MM.1S (cell line): ENCODE measurements at regions not wholly inside any gene's neighbourhood (a gene's known extent, or its start where the extent isn't known, plus 50 kb on each side); places are given as distances from the start of the nearest gene placed in this dataset.

Experiments used
- EZH2 ChIP-seq: fragments of 300-600 bp; sonication (generic); optimal IDR thresholded peaks from 2 replicates; pipeline ENCODE3; 2017; ENCODE audit warnings: low read depth, mild to moderate bottlenecking, antibody characterized with exemption, low read length, mixed read lengths
- EZH2phosphoT487 ChIP-seq: fragments of 300-600 bp; sonication (generic); IDR thresholded peaks from 2 replicates; pipeline ENCODE4 v1.6.1; 2018; ENCODE audit warnings: antibody characterized with exemption, low read length
- TF ChIP-seq, protein P1 (sequence below): fragments of 300-600 bp; sonication (generic); IDR thresholded peaks from 2 replicates; pipeline ENCODE4 v1.5.1; 2016; ENCODE audit warnings: antibody characterized with exemption, low read length, mixed read lengths

DNA sequence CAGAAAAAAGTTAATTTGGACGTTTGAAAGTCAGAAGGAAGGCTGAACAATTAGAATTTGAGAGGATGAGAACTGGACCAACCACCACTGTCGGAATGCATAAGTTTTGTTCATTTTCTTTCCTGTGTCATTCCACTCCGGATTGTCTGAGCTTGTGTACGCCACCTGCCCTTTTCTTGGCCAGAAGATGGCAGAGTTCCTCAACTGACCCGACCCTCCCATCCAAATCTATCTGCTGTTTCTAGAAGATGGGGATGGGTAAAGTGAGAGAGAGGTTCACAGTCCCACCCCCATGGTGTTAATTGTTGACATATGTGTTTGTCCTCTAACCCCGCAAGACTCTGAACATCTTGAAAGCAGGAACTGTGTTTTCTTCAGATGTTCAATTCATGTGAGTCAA lies 388.0 kb downstream of the VRK1 start:
- TF ChIP-seq EZH2phosphoT487 (no peak), EZH2 (no peak)
- TF ChIP-seq, protein P1, sequence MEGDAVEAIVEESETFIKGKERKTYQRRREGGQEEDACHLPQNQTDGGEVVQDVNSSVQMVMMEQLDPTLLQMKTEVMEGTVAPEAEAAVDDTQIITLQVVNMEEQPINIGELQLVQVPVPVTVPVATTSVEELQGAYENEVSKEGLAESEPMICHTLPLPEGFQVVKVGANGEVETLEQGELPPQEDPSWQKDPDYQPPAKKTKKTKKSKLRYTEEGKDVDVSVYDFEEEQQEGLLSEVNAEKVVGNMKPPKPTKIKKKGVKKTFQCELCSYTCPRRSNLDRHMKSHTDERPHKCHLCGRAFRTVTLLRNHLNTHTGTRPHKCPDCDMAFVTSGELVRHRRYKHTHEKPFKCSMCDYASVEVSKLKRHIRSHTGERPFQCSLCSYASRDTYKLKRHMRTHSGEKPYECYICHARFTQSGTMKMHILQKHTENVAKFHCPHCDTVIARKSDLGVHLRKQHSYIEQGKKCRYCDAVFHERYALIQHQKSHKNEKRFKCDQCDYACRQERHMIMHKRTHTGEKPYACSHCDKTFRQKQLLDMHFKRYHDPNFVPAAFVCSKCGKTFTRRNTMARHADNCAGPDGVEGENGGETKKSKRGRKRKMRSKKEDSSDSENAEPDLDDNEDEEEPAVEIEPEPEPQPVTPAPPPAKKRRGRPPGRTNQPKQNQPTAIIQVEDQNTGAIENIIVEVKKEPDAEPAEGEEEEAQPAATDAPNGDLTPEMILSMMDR, result peak; percentile 20; the same call in 1 of the 2 replicates
